HG03097 (cell line): ENCODE measurements at regions not wholly inside any gene's neighbourhood (a gene's known extent, or its start where the extent isn't known, plus 50 kb on each side); places are given as distances from the start of the nearest gene placed in this dataset.
"Not testable (repeated sequence)": the region's sequence is repeated elsewhere in the genome, so short reads cannot be mapped to it uniquely, and the experiment has no call there.

ENCODE experiments used
- ATAC-seq: cut with Tn5 transposase; IDR thresholded peaks from one replicate; pipeline ENCODE4 v1.9.1; 2021; ENCODE audit not compliant: unreplicated experiment, low FRiP score

DNA sequence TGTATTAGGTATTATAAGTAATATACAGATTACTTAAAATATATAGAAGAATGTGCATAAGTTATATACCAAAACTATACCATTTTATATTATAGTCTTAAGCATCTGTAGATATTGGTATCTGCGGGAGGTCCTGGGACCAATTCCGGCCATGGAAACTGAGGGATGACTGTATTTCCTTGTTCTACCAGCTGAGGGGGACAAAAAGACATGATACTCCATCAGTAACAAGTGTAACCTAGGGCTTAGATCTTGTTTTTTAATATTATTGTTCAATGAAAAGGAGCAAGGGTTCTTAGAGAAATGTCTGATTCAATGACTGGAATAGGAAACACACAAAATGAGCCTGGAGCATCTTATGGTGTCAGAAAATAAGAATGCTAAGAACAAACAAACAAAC, 752.5 kb downstream of the CCSER2 start:
- no peak for ATAC-seq

DNA sequence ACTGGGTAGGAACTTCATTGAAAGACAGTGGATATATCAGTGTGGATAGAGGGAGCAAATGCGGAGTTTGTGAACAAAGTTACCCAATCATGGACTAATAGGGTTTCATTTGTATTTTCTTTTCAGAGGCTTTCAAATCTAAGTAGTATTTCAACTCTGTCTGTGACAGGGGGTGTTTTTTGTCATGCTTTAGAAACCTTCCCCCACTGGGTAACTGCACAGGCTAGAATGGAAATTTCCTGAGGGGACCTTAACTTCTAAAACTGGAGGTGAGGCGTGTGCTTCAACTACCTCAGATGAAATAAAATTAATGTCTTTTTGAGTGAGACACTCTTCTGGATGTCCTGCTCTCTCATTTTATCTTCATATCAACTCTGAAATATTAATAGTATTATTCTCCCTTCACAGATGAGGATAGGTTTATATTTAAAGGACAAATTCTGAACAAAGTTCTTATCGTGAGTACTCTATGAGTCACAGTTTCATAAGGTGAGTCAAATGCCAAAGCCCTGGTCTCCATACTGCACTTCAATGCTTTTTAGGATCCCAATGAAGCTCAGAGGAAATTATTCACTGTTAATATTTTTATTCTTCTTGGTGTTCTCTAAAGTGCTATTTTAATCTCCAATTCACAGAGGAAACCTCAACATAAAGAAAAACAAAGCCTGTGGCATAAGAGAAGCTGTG, 770.6 kb downstream of the CCSER2 start:
- no peak for ATAC-seq

DNA sequence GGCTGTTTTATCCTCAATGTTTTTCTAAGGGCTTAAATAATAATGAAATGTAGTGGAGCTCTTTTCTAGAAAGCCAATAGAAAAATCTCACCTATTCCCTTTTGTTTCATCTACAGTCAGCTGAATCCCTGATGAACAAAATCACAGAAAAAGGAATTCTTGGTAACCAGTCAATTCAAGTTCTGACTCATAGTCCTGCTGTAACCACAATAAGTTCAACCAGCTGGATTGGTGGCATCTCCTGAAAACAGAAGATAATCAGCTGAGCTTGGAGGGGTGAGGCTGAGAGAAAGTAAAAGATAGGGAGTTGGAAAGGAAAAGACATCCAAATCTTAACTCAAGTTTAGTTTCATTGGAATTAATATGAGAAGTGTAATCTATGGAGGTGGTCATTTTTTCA, 772.1 kb downstream of the CCSER2 start:
- no peak for ATAC-seq

DNA sequence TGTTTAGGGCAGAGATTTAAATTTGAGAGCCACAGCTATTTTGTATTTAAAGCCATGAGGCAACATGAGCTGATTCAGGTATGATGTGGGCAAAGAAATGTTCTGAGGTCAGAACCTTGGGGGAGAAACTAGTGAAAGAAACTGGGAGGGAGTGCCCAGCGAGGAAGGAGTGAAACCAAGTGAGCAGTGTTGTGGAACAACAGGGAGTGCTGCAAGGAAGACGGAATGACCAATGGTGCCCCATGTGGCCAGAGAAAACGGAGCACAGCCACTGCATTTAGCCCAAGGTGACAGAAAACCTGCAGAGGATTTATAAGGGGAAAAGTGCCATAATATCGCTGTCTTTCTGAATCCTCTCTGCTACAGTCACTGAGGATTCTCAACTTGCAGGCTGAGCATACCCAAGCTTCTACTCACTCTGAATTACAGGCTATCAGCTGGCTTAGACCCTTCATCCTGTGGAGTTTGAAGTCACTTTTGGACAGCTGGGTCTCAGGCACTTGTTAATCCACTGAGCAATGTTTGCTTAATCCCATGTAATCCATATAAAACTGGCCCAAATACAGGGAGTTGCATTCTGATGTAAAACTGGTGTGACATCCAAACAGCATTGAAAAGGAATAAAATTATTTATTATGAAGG, 777.3 kb downstream of the CCSER2 start:
- ATAC-seq = no peak

DNA sequence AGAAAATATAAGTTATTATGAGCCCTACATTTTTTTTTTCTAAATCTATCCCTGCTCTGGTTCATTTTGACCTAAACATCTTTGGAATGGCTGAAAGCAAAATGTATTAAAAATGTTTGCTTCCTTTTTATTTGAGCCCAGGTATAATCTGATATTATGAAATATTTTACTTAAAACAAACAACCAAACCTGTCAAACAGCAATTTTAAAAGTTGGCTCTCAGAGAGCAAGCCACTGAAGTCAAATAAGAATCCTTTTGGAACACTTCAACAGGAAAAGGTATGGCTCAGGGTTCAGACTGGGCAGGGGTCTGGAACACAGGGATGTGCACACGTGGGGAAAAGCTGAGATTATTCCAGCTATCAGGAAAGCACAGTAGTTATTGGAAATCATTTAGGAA, 782.9 kb downstream of the CCSER2 start:
- ATAC-seq = no peak

DNA sequence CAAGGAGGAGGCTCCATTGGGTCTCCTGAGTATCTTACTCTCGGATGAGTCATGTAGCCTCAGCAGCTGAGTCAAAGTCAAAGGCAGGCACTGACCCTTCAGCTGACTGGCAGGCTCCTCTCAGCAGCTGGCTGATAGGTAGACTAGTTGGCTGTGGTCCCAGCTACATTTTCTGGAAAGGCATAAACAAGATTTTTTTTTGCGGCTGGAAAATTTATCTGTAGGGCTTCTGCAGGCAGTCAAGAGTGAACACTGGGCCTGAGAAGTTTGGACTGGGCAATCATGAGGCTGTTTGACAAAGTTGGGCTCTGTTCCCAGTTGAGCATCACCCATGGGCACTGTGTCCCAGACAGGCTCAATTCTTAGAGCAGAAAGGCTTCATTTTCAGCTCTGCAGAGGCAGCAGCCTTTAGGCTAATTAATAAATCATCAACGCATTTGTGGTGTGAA, 796.2 kb downstream of the CCSER2 start:
- ATAC-seq = no peak

DNA sequence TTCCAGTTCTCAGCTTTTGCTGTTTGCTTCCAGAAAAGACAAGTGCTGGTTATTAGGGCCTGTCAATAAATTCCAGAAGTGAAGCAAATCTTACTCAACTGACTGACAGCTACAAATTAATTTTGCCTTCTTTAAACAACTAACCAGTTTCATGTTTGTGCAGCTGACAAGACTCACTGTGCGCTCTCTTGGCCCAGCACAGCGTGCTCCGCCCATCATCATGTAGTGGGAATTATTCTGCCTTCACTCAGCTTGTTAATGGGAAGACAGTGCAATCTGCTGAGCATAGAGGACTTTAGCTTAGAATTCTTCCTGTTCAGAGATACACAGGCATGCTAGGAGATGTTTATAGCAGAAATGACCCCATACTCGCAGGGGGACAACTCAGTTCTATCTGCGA, 808.9 kb downstream of the CCSER2 start:
- ATAC-seq = no peak

DNA sequence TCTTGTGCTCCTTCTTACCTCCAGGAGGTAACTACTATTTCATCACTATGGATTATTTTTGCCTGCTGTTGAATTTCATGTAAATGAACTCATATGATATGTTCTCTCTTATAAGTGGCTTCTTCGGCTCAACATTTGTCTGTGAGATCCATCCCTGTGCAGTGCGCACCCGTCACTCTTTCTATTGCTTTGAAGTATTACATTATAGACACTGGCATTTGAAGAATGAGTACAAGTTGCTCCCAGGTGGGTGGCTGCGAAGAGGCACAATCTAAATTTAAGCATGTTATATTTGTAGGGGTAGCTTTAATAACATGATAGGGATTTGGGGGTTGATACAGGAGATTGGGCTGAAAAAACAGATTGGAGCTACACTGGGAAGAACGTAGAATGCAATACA, 809.7 kb downstream of the CCSER2 start:
- ATAC-seq = no peak

DNA sequence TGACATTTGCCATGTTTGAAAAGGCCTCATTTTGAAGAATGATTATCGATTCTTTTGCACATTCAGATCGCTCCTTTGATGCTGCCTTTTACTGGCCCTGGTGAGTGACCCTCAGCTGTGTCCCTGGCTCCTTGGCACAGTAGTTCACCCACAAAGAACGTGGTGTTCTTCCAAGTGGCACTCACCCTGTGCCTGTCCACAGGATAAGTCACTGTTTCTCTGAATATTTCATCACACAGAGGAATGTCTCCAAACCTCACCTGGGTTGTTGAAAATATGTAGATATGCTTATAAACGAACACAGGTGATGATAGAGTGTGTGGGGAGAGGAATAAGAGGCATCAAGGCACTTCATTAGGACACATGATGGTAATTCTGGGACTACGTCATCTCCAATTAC, 810.7 kb downstream of the CCSER2 start:
- ATAC-seq = no peak

DNA sequence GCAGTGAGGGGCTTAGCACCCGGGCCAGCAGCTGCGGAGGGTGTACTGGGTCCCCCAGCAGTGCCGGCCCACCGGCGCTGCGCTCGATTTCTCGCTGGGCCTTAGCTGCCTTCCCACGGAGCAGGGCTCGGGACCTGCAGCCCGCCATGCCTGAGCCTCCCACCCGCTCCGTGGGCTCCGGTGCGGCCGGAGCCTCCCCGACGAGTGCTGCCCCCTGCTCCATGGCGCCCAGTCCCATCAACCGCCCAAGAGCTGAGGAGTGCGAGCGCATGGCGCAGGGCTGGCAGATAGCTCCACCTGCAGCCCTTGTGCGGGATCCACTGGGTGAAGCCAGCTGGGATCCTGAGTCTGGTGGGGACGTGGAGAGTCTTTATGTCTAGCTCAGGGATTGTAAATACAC, 813.1 kb downstream of the CCSER2 start:
- ATAC-seq = not testable (repeated sequence)

DNA sequence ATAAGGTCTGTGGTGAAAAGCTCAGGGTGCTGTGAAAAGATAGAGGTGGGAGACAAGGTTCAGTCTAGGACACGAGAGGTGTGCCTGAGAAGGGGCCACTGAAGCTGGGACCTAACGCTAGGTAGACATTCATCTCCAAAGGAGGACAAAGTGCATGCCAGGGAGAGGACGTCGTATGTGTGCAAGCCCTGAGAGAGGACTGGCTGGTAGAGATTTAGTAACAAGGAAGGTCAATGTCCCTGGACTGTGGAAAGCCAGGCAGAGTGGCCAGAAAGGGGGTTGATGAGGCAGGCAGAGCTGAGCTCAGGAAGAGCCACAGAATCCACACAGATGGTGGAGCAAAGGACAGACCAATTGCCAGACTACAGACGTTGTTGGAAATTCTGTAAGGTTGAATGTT, 817.6 kb downstream of the CCSER2 start:
- ATAC-seq = no peak

DNA sequence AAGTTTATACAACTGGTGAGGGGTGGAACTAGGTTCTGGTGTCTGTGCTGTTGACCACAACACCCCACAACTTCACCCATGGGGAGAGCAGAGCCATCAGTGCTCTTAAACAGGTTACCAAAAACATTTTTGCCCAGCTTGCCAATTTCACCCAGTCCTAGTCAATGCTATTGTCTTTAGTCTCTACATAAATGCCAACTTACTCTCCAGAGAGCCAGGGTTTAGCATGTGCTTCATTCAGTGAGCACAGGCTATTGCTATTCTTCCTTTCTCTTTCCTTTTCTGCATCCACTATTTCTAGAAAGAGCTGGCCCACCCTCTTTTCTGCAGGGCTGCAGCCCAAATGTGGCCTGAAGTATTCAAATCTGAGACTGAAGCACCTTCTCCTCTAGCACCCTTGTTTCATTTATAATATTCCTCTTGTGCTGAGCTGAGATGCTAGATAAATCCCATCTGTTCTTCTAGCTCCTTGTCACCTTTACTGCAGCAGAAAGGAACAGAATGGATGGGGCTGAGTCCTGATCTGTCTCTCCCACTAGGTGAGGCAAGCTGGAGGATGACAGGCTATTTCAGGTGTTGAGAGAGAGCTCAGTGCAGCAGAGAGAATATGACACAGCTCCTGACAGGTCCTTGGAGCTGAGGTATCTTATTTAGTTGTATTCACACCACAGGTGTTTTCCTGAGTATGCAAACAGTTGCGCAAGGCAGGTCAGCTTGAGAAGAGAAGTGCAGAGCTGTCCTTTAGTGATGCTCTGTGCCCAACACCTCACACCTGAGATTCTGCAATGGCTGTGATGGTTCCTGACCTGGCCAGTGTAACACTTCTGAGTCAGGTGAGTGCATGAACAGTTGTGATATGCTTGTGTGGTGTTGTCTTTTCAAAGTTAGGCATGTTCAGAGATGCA, 819.2 kb downstream of the CCSER2 start:
- no peak for ATAC-seq

DNA sequence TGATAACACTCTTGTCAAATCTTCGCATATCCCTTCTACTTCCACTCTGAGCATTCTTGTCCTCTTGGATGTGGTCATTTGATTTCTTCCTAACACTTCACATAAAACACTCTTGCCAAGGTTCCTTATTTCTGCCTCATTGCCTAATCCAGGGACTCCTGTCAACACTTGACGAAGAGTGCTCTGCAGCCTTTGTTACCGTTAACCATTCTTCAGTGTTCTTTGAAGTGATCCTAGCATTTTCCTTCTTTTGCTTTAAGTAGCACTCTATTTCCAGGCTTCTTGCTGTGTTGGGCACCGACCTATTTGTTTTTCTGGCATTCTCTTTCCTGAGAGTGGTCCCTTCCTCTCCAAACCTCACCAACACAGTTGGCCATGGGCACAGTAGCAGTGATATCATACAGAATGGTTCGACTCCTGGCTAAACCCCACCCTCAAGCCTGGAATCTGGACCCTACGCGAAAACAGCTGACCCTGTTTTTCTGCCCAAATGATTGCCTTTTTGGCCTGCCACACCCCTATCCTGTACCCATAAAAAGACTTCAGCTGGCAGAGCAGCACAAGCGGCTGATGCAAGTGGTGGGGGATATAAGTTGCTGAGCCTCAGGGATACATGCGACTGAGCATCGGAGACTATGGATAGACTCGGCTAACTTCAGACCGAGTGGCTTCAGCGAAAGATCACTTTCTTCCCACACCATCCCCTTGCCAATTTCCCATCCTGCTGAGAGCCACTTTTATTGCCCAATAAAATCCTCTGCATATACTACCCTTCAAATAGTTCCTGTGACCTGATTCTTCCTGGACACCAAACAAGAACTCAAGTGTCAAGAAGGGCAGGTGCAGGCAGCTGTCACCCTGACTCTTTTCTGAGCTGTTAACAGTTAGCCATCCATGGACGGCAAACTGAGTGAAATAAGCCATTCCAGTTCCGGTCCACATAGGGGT, 820.6 kb downstream of the CCSER2 start:
- ATAC-seq = no peak

DNA sequence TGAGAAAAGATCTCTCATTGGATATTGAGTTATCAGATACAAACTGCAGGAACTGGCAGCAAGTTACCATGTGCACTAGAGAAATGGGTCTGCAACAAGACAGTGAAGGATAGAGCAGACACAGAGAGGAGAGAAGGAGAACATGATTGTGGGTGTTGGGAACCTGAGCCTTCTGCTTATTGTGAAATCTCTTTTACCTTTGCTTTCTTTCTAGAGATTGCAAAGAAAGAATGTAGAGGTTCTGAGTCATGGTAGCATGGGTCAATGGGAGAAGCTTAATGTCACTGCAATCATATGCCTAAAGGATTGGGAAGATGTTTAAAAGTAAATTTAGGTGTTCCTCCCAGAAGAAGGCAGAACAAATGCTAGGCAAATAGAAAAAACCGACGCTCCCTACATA, 821.4 kb downstream of the CCSER2 start:
- ATAC-seq = no peak

DNA sequence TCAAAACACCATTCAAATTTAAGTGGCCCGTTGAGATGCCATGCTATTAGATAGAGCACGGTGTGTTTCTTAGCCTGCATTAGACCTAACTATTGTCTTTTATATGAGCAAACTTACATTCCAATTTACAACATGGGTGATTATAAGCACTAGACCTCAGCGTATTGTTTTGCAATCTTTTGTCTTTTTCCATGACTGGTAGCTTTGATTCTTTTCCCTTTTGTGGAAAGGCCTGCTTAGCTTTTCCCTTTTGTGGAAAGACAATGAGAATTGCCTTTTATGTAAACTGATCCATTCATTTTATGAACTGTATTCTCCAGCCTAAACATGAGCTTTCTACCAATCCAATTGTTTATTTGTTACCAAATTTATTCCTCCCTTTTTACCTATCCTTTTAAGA, 823.1 kb downstream of the CCSER2 start:
- ATAC-seq = no peak

DNA sequence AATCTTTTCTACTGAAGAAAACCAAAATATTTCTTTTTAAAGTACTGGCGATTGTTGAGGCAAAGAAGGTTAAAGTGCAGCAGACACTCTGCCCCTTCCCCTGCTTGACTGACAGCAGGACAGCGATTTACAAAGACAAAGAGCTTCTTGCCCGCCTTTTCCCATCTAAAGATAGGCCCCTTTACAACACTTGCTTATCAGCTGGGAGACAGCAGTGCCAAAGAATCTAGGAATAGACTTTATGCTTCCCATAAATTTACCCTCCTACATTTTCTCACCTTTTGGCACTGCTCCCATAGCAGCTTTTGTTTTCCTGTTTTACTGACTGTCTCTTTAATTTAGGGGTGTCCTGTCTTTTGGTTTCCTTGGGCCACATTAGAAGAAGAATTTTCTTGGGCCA, 824.1 kb downstream of the CCSER2 start:
- no peak for ATAC-seq

DNA sequence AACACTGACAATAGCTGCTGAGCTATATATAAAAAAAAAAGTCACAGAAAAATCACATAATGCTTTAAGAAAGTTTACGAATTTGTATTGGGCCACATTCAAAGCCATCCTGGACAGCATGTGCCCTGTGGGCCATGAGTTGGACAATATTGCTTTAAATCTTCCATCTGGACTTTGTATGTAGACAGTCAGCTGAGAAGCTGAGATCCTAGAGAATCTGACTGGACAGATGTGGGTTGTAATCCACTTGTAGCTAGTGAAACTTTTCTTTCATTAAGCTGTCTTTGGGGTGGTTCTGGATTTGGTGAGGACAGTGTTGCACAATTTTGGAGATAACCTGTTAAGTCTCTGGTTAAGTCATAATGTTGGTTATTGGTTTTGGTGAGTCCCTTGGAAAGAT, 824.5 kb downstream of the CCSER2 start:
- no peak for ATAC-seq

DNA sequence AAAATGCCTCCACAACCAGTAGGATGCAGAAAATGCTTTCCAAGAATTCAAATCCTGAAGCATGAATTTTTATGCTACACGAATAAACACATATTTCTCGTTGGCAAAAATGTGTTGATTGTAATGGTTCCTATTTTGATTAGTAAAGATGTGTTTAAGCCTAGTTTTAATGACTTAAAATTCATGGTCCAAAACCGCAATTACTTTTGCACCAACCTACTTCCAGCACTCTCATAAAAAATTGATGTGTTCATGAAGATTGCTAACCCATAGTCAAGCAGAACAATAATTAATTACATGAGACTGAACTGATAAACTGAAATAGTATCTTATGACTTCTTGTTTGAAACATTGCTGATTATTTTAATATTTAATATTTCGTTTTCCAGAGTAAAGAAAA, 828.8 kb downstream of the CCSER2 start:
- no peak for ATAC-seq

DNA sequence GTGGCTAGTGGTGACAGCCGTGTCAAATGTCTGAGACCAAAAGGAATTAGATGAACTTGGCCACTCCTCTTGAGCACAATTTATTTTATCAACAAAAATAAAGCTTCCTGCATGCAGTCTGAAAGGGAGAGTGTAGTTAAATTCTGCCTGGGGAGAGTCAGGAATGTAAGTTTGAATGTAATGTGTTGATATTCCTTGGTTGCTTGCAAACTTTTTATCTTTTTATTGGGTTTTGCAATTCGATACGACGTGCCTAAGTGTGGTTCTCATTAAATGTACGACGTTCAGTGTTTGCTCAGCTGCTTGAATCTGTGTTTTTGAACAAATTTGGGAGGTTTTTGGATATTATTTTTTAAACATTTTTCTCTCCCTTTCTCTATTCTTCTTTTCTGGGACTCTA, 839.9 kb downstream of the CCSER2 start:
- no peak for ATAC-seq

DNA sequence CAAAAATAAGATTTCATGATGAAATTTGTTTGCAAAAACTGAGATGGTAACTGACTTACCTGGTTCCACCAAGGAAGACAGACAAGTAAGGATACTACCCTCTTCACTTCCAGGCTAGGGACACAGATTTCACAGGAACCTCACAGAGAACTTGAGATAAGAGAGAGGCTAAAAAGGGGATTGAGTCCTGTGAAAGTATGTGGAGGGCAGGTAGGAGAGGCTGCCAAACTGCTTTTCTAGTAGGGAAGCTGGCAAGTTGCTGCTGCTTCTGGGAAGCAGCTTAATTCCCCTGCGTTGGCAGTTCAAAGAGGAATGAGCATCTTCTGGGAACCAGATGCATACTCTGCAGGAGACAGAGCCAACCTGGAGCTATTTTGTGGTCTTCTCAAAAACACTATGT, 841.6 kb downstream of the CCSER2 start:
- ATAC-seq = no peak
